HG03159 (cell line): ENCODE measurements at regions not wholly inside any gene's neighbourhood (a gene's known extent, or its start where the extent isn't known, plus 50 kb on each side); places are given as distances from the start of the nearest gene placed in this dataset.
A peak's percentile ranks its signal among the peaks of the same experiment; 100 is the strongest.
"Not testable (repeated sequence)": the region's sequence is repeated elsewhere in the genome, so short reads cannot be mapped to it uniquely, and the experiment has no call there.

Source experiments
- ATAC-seq: cut with Tn5 transposase; IDR thresholded peaks from one replicate; pipeline ENCODE4 v1.9.1; 2021; ENCODE audit warnings: mild to moderate bottlenecking, moderate library complexity; ENCODE audit not compliant: unreplicated experiment

DNA sequence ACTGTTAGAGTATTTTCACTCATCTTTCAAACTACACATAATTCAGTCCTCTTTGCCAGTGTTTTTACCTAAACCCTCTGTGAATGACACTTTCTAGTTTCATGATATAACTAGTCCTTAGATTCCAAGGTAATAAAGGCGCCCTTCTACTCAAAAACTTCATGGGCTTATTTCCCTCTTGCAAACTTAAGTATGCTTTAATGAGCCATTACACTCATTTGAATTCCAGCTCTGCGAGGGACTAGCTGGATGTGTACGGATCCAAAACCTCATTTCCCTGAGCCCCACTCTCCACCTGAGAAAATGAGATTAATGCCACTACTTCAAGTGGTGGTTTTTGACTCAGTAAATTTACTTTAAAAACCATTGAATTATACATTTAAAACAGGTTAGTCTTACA lies 141.1 kb downstream of the NDUFA12 start:
- ATAC-seq: no peak

DNA sequence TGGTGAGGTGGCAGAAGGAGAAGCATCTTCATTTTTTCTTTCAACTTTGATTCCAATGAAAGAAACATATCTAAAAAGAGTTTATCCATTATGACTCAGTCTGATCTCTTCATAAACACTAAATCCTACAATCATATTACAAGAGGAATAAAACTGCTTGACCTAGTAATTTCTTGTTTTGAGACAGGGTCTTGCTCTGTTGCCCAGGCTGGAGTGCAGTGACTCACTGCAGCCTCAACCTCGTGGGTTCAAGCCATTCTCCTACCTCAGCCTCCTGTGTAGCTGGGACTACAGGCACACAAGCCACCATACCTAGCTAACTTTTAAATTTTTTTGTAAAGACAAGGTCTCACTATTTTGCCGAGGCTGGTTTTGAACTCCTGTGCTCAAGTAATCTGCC lies 147.2 kb downstream of the NDUFA12 start:
- no peak for ATAC-seq

DNA sequence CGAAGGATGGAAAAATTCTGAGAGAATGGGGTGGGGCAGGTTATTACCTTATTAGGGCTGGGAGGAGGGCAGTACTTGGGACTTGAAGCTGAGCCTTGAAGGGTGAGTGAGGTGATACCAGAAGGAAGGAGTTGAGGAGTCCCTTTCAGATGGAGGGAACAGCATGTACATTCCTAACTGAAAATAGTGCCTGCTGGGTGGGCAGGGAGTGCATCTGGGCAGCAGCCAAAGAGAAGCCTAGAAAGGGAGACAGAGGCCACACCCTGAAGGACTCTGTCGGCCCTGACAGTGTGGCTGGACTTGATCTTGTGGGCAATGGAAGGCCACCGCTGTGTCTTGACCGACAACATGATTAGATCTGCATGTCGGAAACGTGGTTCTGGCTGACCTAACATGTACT lies 147.6 kb downstream of the NDUFA12 start:
- ATAC-seq: no peak

DNA sequence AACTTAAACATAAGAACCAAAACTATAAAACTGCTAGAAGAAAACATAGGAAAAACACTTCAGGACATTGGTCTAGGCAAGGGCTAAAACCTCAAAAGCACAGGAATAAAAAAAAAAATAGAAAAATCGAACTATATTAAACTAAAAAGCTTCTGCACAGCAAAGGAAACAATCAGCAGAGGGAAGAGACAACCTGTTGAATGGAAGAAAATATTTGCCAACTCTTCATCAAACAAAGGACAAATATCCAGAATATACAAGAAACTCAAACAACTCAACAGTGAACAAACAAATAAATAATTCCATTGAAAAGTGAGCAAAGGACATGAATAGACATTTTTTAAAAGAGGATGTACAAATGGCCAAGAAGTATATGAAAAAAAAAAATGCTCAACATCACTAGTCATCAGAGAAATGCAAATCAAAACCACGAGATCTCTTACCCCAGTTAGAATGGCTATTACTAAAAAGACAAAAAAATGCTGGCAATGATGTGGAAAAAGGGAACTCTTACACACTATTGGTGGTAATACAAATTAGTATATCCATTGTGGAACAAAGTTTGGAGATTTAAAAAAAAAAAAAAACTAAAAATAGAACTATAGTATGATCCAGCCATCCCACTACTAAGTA lies 152.0 kb downstream of the NDUFA12 start:
- ATAC-seq: no peak

DNA sequence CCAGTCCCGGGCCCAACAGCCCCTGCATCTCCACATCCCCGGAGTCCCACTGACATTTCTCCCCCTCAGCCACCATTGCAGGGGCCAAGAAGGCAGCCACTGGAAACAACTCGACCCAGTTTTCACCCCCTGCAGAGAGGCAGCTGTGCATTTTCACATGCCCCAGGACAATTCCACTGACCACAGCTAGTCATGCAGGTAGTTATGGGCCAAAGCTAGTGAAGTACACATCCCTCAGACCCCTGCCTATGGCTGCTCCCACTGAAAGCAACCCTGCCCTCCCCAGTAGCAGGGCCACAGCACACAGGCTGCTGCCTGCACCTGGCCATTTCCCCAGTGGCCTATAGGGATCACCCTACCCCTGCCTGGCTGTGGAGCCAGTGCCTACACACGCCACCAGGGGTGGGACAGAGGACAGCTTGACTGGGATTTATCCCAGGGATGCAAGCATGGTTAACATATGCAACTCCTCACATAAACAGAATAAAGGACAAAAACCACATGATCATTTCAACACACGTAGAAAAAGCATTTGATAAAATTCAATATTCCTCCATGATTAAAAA lies 154.0 kb downstream of the NDUFA12 start:
- no peak for ATAC-seq

DNA sequence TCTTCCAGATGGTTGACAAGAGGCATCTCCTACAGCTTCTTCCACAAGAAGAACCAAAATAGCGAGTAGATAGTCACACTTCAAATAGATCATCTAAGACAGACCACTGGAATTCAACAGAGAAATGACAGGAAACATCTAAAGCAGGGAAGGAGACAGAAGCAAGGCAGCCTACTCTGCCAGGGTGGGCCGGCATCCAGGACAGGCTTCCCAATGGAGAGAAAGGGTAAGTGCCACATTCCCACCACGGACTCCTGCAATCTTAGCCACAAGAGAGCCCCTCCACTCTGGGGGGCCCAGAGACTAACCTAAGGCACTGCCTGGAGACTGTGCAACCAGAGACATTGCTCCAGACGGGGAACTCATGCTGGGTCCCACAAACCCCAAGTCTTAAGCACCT lies 154.5 kb downstream of the NDUFA12 start:
- no peak for ATAC-seq

DNA sequence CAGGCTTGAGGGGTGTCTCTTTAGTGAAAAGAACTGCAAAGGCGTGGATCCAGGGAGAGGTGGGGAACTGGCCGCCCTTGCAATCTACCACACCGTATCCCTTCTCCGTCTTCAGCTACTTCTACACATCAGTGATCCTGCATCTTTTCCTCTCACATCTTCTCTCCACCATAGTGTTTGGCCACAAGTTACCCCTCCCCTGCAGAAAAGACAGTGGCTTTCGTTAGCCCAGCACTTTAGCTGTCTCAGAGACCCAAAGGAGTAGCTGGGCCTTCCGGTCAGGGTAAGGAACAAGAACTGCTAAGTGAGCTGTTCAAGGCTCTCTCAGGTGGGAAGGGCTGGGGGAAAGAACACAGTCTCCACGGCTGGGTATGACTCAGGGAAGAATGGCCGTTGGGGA lies 158.4 kb downstream of the NDUFA12 start:
- ATAC-seq: no peak

DNA sequence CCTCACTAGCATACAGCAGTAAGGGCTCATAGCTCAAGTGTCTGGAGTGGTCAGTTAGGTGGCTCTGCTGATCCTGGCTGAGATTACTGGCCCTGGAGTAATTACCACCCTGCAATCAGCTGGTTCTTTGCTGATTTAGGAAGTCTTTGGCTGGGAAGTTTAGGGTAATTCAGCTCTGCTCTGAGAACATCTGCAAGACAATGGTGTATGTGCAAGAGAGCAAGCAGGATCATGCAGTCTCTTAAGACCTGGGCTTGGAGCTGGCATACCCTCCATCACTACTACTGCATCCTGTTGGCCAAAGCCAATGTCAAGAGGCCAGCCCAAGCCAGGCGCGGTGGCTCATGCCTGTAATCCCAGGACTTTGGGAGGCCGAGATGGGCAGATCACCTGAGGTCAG lies 159.0 kb downstream of the NDUFA12 start:
- ATAC-seq: no peak

DNA sequence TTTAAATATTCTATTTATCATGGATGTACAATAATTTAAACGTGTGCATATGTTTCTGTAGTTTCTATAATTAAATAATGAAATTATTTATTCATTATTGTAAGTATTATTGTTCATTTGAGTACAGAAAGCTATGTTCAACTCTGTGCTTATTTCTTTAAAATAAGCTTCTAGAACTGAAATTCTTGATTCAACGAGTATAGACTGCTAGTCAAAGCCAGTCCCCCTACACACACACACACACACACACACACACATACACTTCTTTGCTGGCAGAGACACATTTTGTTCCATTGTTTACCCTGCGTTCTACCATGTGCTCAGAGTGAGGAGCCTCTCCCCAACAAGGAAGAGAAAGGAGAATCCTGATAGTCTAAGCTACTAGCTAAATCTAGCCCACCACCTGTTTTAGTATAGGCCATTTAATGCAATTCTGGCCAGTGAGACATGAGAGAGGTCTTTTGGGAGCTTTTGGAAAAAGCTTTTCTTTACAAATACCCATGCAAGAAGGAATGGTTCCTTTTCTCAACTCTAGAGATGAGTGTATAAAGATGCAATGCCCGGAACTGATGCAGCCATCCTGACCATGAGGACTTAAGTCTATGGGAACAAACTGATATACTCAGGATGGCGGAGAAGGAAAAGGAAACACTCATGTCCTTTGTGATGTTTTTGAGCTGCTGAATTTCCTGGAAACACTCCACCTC lies 161.4 kb downstream of the NDUFA12 start:
- ATAC-seq: no peak

DNA sequence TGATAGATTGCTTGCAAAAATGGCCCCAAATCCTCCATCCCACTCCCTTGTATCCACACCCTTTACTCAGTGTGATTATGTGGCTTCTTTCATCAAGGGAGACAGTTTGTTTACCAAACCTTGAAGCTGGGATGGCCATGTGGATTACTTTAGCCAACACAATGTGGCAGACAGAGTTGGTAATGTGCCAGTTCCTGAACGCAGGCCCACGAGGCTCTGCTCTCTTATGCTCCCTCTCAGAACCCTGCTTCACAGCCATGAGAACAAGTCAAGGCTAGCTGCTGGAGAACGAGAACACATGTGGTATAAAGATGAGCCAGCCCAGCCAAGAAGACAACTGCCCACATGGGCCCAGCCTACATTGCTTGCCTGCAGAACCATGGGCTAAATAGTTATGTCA lies 162.3 kb downstream of the NDUFA12 start:
- ATAC-seq: no peak

DNA sequence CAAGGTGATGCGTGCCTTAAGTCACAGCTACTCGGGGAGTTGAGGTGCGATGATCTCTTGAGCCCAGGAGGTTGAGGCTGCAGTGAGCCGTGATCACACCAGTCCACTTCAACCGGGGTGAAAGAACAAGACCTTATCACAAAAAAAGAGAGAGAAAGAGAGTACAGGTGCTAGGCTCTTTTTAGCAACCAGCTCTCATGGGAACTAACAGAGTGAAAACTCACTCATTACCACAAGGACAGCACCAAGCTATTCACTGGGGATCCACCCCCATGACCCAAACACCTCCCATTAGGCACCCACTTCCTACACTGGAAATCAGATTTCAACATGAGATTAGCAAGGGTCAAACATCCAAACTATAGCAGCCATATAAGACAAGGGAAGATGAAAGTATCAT lies 164.2 kb downstream of the NDUFA12 start:
- peak; percentile 76 for ATAC-seq

DNA sequence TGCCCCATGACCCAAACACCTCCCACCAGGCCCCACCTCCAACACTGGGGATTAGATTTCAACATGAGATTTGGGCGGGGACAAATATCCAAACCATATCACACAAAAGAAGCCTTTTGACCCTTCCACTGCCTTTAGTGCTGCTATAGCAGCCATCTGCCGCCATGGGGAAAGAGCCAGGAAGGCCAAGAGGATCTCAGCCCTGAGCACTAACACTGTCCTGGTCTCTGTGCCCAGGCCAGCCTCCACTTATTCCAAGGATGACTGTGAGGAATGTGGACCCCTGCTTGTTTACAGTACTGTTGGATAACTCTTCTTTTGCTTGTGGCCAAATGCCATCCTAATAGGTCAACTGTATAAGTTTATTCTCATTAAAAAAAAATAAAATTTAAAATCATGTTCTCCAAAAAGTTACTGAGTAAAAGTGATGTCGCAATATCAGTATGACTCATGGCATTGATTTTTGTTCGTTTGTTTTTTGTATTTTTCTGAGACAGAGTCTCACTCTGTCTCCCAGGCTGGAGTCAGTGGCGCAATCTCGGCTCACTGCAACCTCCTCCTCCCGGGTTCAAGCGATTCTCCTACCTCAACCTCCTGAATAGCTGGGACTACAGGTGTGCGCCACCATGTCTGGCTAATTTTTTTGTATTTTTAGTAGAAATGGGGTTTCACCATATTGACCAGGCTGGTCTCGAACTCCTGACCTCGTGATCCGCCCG lies 166.4 kb downstream of the NDUFA12 start:
- not testable (repeated sequence) for ATAC-seq

DNA sequence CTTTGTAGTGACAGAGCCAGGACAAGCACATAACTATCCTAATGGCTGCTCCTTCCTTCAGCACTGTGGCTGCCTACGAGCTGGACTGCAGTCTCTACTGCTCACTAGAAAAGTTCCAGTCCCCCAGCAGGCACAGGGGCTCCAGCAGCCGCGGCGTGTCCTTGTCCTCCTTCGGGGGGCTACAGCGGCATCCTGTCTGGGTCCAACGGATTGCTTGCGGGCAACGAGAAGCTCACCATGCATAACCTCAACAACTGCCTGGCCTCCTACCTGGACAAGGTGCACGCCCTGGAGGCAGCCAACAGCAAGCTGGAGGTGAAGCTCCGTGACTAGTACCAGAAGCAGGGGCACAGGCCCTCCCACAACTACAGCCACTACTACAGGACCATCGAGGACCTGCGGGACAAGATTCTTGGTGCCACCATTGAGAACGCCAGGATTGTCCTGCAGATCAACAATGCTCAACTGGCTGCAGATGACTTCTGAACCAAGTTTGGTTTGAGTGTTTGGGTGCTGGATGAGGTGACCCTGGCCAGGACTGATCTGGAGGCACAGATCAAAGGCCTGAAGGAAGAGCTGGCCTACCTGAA lies 169.4 kb downstream of the NDUFA12 start:
- no peak for ATAC-seq

DNA sequence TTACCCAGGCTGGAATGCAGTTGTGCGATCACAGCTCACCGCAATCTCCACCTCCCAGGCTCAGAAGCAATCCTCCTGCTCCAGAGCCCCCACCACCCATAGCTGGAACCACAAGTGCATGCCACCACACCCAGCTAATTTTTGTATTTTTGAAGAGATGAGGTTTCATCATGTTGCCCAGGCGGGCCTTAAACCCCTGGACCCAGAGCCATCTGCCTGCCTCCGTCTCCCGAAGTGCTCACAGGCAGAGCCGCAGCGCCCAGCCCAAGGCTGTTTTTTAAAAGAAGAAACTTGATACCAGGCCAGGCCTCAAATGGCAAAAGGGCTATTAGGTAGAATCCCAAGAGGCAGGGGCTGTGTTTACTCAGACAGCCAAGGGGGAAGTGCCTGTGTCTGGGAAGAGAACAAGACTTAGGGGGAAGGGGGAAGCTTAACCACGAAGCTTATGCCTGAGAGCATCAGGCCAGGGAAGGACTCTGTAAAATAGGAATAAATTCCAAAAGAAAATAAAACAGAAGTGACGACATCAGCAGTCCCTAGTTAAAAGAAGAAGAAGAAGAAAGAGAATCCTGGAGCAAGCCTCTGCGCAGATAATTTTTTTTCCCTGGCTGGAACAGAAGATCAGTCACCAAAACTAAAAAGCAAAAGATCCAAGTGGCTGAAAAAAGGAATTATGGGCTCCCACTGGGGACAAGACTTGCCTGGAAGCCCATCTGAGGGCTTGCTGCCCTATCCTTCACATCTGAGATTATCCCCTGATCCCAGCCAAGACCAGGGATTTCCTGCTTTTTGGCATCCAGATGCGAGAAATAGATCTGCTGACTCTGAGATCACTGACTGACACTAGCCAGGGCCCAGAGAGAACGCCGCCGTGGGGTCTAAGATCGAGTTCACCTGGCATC lies 170.5 kb downstream of the NDUFA12 start:
- ATAC-seq: no peak

DNA sequence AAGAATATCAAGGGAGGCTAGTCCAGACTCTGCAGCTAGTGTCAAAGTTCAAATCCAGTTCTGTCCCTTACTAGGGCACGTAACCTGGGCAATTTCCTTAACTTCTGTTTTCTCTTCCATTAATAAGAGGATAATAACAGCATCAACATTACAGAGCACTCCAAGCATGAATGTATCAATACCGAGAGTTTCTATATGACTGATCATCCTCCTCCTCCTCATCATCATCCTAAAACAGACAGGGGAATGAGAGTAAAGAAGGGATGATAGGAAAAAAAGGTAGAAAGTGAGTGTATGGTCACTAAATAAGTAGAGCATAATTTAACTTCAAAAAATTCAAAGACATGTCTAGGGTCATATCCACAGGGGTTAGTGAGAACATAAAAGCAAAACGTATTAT lies 171.4 kb downstream of the NDUFA12 start:
- no peak for ATAC-seq

DNA sequence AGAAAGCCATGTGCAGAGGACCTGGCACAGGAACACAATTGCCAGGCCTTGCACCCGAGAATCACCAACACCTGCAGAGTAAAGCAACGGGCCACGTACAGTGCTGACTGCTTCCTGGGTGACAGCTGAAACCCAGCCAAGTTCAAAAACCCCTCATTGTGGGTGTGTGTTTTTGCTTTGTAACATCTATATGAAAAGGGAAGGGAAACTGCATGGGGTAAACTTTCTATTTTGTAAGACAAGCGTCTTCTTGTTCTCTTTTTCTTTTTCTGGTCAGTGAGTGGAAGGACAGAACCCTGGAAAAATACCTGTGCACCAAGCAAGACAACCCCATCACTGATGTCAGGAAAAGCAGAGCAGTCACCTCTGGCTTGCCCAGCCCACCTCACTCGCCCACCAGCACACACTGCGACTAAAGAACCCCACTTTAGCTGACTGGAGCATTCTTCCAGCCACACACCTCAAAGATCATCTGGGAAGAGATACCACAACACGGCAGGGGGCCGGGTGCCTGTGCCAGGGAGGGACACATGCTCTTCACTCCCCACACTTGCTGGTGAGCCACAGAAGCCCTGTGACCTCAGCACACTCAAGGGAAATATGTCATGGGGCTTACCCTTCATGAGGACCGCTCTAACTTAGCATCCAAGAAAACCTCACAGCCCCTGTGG lies 172.3 kb downstream of the NDUFA12 start:
- ATAC-seq: peak; percentile 90

DNA sequence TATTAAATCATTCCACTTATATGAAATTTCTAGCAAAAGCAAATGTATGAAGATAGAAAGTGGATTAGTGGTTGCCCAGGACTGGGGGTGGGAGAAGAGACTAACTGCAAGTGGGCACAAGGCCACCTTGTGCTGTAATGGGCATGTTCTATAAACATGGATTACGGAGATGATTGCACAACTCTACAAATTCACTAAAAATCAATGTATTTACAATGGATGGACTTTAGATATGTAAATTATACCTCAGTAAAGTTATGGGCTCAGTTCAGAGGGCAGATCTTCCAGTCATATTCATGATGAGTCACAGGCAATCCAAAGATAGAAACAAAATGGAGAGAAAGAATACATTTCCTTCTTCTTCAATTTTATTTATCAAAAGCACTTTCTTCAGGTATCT lies 173.9 kb downstream of the NDUFA12 start:
- no peak for ATAC-seq

DNA sequence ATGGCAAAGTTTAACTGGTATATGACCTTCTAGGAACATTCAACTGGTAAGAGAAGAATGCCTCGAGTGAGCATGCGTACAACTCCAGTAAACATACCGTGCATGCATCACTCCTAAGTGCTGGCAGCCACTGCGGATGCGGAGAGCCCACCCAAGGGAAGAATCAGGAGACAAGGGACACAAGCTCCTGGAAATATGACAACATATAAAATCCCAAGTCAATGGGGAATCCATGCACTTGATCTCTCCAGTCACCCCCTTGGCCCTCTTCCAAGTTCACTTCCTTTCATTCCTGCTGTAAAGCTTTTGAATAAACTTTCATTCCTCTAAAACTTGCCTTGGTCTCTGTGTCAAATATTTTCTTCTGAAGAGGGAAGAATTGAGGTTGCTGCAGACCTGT lies 168.7 kb upstream of the TMCC3 start:
- ATAC-seq: no peak

DNA sequence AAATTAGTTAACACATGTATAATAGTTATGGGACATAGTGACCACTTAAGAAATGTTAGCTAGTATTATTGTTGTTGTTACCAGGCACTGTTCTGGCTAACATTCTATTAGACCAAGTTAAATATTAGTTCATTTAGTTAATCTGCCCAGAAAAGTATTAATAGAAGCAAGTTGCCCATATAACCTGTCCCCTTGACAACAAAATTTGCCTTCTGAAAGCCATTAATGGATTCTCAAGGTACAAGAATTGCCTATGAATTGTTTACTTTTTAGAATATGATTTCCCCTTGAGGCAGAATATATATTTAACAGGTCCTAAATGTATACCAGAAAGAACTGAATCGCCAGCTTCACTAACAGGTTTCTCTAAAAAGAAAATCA lies 167.3 kb upstream of the TMCC3 start:
- peak; percentile 42 for ATAC-seq

DNA sequence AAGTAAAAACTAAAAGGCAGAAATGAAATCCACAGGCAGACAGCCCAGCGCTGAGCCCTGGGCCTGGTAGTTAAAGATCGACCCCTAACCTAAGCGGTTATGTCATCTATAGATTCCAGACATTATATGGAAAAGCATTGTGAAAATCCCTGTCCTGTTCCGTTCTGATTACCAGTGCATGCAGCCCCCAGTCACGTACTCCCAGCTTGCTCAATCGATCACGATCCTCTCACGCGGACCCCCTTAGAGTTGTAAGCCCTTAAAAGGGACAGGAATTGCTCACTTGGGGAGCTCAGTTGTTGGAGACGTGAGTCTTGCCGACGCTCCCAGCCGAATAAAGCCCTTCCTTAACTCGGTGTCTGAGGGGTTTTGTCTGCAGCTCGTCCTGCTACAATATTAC lies 166.8 kb upstream of the TMCC3 start:
- not testable (repeated sequence) for ATAC-seq
